ENCODE measurements at regions not wholly inside any gene's neighbourhood (a gene's known extent, or its start where the extent isn't known, plus 50 kb on each side); places are given as distances from the start of the nearest gene placed in this dataset.

DNA sequence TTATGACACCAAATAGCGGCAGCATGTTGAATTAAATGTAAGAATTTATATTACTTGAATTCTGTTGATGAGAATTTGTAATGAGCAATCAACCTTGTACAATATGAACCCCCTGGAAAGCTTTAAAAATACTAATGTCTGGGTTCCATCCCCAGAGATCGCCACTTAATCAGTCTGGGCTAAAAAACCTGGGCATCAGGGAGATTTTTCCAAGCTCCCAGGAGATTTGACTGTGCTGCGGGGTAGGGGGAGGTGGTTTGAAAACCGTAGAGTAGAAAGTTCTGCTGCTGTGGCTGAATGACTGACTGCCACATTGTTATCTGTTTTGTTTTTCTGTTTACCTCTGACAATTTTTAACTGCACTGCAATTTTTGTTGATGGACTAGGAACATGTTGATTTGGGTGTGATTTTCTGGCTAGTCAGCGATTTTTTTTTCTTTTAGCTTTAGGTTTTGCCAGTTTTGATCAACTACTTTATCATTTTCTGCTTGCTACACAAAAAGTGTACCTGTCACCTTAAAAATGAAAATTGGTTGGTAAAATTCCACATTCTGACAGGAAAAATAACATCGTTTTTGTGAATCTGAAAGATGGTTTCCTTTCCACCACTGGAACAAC lies 79.3 kb downstream of the PCTP start:
- DNase-seq: no peak

DNA sequence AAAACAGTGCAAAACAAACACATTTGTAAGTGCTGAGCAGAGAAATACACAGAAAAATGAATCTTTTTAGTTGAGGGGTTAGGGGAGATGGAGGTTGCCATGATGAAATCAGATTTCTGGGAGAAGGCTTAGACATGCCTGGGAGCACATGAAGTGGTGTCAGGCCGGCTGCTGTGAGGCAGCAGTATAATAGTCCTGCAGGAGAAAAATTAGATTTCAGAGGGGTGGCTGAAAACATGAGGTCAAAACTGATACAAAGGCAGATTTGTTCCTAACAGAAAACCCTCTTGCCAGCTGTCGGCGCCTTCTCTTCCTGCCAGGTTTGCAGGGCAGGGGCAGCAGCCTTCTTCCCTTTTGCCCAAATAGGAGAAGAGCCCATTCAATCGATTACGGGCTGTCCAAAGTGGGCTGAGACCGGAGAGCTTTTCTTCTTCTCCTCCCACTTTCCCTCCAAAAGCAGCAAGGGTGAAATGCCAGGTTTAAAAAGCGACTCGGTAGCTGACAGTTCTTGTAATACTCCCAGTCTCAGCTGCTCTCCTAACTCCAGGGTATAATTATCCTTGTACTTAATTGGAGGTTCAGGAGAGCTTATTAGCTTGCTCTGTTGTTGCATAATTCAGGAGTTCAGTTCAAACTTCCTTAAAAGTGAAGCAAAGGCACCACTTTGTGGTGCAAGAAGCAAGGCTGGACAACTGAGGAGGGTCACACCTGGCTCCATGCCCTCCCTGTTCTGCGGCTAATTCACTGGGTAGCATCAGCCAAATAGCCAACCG lies 80.0 kb downstream of the PCTP start:
- DNase-seq: no peak

DNA sequence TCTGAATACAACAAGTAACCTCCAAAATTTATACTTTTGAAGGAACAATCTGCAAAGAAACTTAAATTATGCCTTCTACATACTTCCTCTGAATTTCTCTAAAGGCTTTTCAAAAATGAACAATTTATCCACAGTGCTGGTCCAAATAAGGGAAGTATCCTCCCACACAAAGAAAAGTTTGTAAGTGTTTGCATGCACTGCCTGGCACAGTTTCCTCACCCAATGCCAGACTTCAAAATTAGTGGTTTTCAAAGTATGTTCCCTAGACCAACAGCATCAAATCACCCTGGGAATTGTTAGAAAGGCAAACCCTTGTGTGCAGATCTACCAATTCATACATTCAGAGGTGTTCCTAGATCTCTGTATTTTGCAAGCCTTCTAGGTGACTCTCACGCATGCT lies 82.5 kb downstream of the PCTP start:
- DNase-seq: no peak

DNA sequence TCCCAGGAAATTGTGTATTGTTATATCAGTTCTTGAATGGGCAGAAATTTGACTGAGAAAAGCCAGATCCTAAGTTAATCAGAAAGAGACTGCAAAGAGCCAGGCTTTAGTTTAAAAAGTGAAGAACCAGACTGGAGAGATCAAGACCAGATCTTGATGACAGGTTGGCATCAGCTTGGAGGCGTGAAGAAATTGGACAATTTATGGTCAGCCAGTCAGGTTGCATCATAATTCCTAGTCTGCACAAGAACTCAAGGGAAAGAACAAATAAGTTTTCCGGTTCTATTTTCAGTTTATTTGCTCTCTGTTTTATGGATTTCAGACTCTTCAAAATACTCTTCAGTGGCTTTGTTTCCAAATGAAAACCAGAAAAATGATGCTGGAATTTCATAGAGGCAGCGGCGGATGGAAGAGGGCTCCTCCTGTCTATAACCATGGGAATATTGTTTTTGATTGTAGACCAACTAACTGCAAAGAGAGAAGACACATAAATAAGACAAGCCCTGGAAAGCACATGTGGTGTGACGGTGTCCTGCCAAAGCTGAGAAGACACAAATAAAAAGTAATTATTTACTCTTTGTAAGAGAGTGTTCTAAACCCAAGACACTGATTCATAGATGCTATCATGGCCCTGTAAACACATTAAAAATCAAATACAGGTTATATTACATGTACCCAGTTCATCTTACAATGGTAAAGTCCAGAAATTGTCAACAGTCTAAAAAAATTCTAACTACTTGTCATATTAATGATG lies 91.7 kb downstream of the PCTP start:
- no peak for DNase-seq

DNA sequence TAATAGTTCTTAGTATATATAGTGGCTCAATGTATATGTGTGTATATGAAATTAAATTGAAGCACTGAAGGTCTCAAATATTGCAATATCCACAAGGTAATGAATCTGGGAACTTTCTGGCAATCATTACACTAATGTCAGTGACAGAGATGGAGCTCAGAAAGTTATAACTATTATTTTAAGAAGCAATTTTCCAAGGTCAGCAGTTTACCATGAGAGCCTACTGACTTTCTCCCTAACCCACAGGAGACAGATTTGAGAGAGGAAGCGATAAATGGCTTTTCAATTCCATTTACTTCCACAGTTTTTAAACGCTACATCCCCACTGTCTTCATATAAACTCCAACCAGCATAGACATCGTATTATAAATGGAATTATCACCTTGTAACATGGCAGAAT lies 92.9 kb downstream of the PCTP start:
- DNase-seq: no peak

DNA sequence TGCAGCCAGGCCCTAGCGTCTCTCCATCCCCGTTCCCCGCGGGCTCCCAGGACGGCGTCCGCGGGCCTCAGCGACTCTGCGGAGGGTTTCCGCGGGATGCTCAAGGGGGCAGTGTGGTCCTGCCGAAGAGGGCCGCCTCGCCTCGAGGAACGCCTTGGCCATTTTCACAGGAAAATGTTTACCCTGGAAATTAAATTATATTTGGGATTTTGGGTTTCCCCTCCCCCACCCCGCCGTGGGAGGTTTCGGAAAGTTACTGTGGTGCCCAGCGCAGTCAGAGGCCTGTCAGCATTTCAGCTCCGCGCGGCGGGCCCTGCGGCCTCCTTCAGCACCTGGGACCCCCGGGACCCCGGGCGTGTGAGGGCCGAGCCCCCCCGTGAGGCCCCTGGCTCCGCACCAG lies 94.5 kb downstream of the PCTP start:
- no peak for DNase-seq

DNA sequence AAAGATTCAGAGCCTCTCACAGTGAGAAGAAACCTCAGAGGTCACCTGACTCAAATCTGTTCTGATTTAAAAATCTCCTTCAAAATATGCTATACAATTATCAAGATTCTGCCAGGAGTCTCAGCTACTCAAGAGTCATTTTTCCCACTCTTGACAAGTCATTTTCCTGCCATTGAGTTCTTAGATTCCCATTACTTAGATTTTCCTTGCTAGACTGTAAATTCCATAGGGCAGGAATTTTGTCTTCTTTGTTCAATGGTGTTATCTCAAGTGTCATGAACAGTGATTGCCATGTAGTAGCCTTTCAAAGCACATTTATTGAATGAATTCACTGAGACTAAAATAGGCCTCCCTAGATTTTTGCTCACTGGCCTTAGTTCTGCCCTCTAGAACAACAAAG lies 95.9 kb downstream of the PCTP start:
- DNase-seq: no peak

DNA sequence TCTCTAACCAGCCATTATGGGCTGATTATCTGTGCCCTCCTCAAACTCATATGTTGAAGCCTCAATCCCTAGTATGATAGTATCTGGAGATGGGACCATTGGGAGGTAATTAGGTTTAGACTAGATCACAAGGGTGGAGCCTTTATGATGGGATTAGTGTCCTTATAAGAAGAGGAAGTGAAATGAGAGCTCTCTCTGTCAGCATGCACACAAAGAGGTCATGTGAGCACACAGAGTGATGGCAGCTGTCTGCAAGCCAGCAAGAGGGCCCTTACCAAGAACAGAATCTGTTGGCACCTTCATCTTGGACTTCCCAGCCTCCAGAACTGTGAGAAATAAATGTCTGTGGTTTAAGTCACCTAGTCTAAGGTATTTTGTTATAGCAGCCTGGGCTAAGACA lies 101.9 kb downstream of the PCTP start:
- no peak for DNase-seq

DNA sequence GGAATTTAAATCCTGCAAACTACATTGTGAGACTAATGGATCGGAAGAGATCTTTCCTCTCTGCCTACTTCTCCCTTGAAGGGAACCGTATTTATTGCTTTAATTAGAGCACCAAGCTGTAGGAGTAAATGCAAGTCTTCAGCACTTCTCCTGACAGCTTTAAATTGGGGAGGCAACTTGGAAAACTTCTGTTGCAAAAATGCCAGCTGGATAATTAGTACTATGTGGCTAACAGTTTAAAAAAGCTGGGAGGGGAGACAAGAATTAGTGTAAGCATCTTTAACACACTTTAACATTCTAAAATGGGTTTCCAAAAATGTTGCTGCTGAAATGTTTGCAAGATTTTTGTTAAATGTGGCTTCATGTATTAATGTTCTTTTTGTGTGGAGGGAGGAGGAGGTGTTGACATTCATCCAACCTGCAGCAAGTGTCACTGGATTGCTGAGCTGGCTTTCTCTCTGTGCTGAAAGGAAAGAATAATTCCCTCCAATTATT lies 108.5 kb downstream of the PCTP start:
- no peak for DNase-seq

DNA sequence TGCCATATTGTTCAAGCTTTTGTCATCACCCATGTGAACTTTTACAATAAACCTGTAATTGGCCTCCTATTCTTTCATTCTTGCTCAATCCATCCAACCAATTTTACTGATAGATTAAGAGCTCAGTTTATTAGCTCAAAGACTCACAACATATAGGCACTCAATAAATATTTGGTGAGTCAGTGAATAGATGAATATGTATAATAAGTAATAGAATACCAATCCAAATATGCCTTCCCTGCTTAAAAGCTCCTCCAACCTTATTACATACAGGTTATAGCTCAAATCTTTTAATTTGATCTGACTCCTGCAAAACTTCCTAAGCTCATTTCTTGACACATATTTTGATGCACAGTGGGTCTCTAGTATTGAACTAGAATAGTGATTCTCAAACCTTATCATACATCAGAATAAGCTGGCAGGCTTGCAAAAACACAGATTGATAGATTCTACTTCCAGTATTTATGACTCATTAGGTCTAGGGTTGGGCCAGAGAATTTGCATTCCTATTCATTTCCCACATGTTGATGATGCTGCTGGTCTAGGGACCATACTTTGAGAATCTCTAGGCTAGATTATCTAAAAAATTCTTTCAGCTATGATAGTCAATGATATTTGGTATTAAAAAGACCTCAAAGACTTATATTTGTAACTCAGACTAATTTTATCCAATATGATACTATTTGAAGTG lies 114.4 kb downstream of the PCTP start:
- DNase-seq: no peak

DNA sequence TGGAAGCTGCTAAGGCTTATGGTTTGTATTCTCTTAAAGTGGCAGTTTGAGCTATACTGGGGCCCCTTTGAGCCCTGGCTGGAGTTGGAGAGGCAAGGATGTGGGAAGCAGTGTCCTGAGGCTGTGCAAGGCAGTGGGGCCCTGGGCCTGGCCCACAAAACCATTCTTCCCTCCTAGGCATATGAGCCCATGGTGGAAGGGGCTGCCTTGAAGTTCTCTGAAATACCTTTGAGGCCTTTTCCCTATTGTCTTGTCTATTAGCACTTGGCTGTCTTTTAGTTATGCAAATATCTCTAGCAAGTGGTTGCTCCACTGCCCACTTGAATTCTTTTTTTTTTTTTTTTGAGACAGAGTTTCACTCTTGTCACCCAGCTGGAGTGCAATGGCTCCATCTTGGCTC lies 119.2 kb downstream of the PCTP start:
- no peak for DNase-seq

DNA sequence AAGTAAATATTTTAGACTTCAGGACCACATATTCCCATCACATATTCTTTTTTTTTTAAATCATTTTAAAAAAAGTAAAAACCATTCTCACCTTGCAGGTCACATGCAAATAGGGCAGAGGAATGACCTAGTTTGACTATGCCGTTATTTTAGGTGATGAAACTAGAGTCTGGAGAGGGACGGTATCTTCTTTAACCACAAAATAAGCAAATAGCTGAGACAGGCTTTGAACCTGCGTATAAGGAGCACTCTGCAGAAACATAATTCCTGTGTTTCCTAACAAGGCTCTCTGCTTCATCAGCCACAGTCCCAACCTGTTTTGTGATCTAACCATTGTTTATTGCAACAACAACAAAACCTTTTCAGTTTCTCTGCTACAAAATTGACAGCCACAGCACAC lies 121.5 kb downstream of the PCTP start:
- DNase-seq: no peak

DNA sequence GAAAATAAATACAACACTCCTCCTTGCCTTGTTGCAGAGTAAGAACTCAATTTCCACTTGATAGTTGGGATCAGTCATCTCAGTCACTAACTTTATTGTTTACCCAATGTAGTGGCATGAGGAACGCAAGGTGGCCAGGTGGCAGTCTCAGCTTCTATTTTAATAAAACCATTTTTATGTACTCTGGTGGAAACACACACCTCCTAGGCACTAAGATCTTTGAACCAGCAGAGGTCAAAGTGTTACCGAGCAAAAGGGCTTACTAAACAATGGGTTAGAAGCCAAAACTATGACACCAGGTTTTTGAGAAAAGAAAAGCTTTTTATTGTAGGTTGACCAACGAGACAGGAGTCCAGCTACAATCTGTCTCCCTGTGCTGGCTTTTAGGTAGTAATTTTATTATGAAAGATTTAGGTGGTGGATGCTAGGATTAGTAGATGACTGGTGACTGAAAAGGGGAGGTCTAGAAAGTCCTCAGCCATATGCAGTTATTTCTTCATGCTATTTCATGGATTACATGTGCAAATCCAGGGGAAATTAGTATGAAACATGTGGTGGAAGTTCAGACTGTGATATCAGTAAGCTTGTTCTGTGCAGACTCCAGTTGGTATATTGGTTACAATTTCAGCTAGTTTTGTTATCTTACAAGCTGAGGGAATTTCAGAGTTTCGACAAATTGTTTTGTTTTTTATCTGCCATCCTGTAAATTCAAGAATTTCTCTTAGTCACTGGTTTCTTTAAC lies 122.3 kb downstream of the PCTP start:
- DNase-seq: no peak

DNA sequence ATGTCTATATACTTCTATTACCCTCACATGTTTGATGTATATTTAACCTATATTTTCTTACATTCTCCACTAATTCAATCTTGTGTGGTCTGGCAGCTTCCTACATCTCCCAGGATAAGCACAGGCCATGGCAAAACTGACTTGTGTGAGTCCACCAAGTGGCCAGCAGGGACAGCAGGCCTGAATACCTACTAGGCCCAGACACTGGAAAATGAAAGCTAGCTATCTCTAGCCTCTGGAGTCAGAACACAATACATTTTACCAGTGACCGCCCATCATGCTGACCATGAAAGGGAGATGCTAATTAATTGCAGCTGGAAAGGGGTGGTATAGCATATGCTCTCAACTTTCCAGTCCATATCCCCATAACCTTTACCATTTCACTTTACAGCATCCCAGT lies 132.3 kb downstream of the PCTP start:
- no peak for DNase-seq

DNA sequence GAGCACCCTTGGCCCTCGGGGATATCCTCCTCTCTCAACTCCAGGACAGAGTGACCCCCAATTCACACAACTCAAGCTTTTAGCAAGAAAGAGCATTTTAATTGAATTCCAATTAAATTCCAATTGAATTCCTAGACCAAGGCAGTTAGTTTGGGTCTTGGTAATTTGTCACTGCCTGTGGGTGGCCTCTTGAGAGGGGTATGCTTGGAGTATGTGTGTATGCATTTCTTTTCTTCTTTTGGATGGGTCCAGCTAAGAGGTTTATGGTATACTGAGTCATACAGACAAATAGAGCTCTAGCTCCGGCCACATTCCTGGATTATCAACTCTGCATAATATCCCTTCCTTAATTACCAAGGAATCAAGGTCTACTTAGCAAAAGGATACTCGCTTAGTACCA lies 136.7 kb downstream of the PCTP start:
- DNase-seq: no peak

DNA sequence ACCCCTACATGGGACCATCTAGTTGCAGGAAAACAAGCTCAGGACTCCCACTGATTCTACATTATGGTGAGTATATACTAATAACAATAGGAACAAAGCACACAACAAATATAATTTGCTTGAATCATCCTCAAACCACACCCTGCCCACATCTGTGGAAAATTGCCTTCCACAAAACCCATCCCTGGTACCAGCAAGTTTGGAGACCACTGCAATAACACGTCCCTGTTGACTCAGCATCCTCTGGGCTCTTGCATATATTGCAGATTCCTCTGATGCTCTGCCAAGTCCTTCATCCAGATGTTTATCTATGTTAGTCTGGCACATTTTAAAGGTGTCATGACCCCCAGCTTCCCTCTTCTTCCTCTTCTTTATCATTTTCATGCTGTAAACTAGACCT lies 138.4 kb downstream of the PCTP start:
- no peak for DNase-seq

DNA sequence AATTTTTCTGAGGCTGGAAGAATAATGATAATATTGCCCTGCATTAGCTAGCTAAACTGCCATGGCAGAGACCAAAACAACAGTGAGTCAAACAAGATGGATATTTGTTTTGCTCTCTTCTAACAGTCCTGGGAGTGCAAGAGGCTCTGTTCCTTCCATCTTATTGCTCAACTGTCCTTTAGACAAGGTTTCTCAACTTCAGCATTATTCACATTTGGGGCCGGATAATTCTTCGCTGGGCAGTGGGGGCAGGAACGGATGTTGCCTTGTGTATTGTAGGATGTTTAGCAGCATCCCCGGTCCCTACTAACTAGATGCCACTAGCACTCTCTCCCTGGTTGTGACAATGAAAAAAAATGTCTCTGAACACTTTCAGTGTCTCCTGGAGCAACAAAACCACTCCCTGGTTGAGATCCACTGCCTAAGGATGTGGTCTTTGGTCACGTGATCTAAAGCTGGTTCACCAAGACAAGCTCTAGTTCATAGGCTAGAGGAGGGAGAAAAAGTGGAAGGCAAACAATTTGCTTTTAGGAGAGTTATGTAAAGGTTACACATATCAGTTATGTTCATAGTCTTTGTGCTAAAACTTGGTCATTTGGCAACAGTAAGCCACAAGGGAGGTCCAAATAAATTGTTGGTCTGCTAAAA lies 144.4 kb downstream of the PCTP start:
- no peak for DNase-seq

DNA sequence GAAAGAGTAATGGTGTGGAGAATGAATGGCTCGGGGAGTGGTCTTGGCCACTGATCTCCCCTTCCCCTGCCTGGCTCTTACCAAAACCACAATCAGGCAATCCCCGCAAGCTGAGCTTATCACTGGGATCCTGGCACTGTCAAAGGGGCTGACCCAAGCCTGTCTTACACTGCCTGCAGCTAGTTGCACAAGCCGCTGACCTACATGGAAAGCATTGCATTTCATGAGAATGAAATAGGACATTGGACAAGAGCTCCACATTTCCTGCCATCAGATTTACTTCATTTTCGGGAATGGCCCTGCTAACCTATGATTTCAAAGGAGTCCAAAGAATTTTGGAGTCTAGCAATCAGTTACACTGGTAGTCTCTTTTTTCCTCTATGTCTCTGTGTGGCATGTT lies 146.4 kb downstream of the PCTP start:
- DNase-seq: no peak

DNA sequence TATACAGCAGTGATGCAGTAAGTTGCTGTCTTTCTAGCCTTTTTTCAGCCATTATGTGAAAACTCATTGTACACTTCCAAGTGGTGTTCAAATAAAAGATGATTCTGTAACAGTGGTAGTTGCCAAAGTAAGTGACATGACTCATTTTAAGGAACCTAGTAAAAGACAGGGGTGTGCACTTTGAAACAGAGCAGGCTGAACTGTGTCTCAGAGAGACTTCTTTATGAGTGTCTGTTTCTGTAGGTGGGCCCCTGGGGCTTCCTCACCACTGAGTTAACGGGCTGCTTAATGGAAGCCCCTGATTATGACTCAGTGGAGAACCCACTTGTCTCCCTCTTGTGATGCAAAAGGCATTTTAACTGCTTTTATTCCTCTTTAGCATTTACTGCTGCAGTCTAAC lies 147.3 kb downstream of the PCTP start:
- DNase-seq: no peak

DNA sequence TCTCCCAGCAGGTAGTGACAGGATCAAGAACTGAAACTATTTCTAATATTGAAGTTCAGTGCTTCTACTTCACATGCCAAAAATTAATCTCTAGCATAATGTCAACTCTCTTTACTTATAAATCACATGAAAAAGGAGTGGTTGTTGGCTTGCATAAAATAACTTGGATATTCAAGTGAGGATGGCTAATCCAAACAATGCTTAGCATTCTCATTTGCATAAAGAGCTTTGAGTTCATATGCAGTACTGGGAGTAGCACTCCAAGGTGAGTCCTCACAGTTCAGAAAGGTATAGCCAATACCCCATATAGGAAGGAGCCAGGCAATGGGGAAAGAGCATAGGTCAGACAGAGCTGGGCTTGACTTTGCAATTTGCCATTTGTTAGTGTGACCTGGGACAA lies 149.3 kb downstream of the PCTP start:
- DNase-seq: no peak

DNA sequence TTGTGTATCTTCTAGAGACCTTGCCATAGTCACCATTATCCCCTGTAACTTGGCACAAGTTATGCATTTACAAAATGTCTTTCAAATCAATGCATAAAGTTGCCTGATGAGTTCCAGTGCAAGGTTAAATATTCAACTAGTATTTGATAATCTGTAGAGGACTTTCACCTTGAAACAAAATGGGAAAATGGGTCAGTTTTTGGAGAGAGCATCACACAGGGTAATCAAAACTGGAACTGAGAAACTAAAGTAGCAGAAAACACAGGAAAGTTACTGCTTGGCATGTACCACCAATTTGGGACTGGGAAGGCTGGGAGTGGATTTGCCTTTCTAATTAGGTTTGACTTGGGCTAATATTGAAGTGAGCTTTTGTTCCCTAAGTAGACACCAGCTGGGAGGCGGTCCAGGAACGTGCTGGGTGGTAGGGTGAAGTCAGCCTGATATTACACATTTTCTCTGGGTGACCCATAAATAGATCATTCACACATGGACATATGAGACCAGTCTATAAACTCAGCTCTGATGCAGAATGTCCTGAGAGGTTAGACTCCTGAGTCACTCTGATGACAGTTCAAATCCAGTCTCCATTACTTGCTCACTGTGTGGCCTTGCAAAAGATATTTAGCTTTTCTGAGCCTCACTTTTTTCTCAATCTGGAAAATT lies 152.3 kb downstream of the PCTP start:
- no peak for DNase-seq

DNA sequence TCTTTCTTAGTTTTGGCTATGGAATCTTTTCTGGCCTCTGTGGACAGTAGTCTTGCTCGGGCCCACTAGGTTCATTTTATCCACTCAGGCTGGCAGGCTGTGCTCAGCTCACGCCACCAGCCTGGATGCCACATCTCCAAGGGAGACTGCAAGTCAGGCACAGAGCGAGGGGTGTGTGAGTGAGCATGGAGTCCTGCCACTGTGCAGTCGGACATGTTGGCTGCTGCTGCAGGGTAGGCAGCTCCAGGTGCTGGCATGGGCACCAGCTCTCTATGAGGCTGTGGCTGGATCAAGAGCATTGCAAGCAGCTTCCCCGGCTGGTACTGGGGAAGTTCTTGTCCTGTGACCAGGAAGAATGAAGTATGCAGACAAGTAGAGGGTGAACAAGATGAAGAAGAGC lies 158.9 kb downstream of the PCTP start:
- DNase-seq: no peak
